Stimulated activated naive CD4-positive, alpha-beta T cell (primary cell): ENCODE measurements at regions not wholly inside any gene's neighbourhood (a gene's known extent, or its start where the extent isn't known, plus 50 kb on each side); places are given as distances from the start of the nearest gene placed in this dataset.

Source experiments
- DNase-seq, 6 experiments: peaks; one replicate each; lab custom pipeline; 2025; lab: John Stamatoyannopoulos, UW

- no peak for DNase-seq
Observed at GRCh38 chr10:56605051-56605450, 244.0 kb upstream of the ZWINT start.

- no peak for DNase-seq
Observed at GRCh38 chr10:56604624-56605023, 243.6 kb upstream of the ZWINT start.

GRCh38 chr10:56599201-56599600 lies 238.1 kb upstream of the ZWINT start:
- DNase-seq, result no peak

- DNase-seq, result no peak
Observed at GRCh38 chr10:56596257-56596656, 235.2 kb upstream of the ZWINT start.

GRCh38 chr10:56593120-56593519 lies 232.1 kb upstream of the ZWINT start:
- DNase-seq, result no peak

- no peak for DNase-seq
Observed at GRCh38 chr10:56586461-56586891, 225.4 kb upstream of the ZWINT start.

- DNase-seq, result no peak
Observed at GRCh38 chr10:56585447-56586171, 224.6 kb upstream of the ZWINT start.

GRCh38 chr10:56583316-56583715 lies 222.3 kb upstream of the ZWINT start:
- DNase-seq, result no peak

GRCh38 chr10:56567580-56567979 lies 206.5 kb upstream of the ZWINT start:
- no peak for DNase-seq

- no peak for DNase-seq
Observed at GRCh38 chr10:56561336-56561735, 200.3 kb upstream of the ZWINT start.

GRCh38 chr10:56551037-56551436 lies 190.0 kb upstream of the ZWINT start:
- no peak for DNase-seq

- DNase-seq, result no peak
Observed at GRCh38 chr10:56547163-56547562, 186.1 kb upstream of the ZWINT start.

GRCh38 chr10:56537984-56538383 lies 176.9 kb upstream of the ZWINT start:
- no peak for DNase-seq

- no peak for DNase-seq
Observed at GRCh38 chr10:56522166-56522565, 161.1 kb upstream of the ZWINT start.

GRCh38 chr10:56508562-56508961 lies 147.5 kb upstream of the ZWINT start:
- no peak for DNase-seq

GRCh38 chr10:56507033-56507432 lies 146.0 kb upstream of the ZWINT start:
- no peak for DNase-seq

GRCh38 chr10:56505555-56505954 lies 144.5 kb upstream of the ZWINT start:
- DNase-seq, result no peak

GRCh38 chr10:56496186-56496486 lies 135.1 kb upstream of the ZWINT start:
- DNase-seq, result no peak

- DNase-seq, result no peak
Observed at GRCh38 chr10:56487746-56488145, 126.7 kb upstream of the ZWINT start.

- no peak for DNase-seq
Observed at GRCh38 chr10:56481521-56482091, 120.5 kb upstream of the ZWINT start.

GRCh38 chr10:56472978-56473377 lies 111.9 kb upstream of the ZWINT start:
- no peak for DNase-seq

- no peak for DNase-seq
Observed at GRCh38 chr10:56470701-56471100, 109.6 kb upstream of the ZWINT start.

- DNase-seq, result no peak
Observed at GRCh38 chr10:56469482-56469881, 108.4 kb upstream of the ZWINT start.

- no peak for DNase-seq
Observed at GRCh38 chr10:56466005-56466404, 104.9 kb upstream of the ZWINT start.
